ENCODE measurements at regions not wholly inside any gene's neighbourhood (a gene's known extent, or its start where the extent isn't known, plus 50 kb on each side); places are given as distances from the start of the nearest gene placed in this dataset.
"Not testable (repeated sequence)": the region's sequence is repeated elsewhere in the genome, so short reads cannot be mapped to it uniquely, and the experiment has no call there.

GRCh38 chr13:80881495-80881894 is 540.6 kb upstream of the SPRY2 start:
- no peak overlapping the region for H3K4me3 ChIP-seq (ENCODE audit: control insufficient read depth in 1 of 7, extremely low read depth in 1 of 7, insufficient read depth in 4 of 7, low read depth in 2 of 7, low read length in 6 of 7)
- no peaks in the 10 kb centered on the region for H3K27me3 ChIP-seq (replicated peaks in 2 of 5; ENCODE audit: control insufficient read depth in 4 of 5, insufficient read depth in 5 of 5, low read length in 4 of 5)
- no peak overlapping the region for H3K27ac ChIP-seq (ENCODE audit: insufficient read depth in 1 of 2, low read depth in 1 of 2, low read length in 2 of 2, poor library complexity in 1 of 2, severe bottlenecking in 2 of 2)
- no peak for DNase-seq
- ChIA-PET POLR2A (no interaction called here), CTCF (no interaction called here)
- no peaks in the 10 kb centered on the region for H3K36me3 ChIP-seq (ENCODE audit: control insufficient read depth in 4 of 4, insufficient read depth in 4 of 4, low read length in 3 of 4)
- H3K4me1 ChIP-seq (ENCODE audit: control extremely low read depth in 1 of 4, control insufficient read depth in 4 of 4, insufficient read depth in 4 of 4, low read length in 3 of 4): peaks cover 0 to 7% (median 2%) of the 10 kb centered on the region in 4 experiments
- no peaks in the 10 kb centered on the region for H3K9me3 ChIP-seq (ENCODE audit: control extremely low read depth in 1 of 5, control insufficient read depth in 4 of 5, insufficient read depth in 2 of 5, low read depth in 1 of 5, low read length in 4 of 5)

DNA sequence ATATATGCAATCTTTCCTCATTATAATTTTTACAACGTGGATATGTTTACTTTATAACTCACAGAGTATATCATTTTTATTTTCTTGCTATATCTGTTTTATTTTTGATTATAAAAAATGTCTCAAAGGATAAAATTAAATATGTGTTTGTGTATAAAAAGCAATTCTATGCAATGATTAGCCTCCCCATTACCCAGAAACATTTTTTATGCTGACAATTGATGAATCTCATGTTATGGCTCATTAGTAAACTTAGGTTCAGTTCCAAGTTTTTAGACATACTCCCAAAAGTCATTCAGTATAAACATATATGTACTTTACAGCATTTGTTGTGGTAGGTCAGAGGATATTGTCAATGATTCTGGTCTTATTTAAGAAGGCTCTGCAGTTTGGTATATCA is 540.1 kb upstream of the SPRY2 start:
- no peak for DNase-seq
- no peaks in the 10 kb centered on the region for H3K36me3 ChIP-seq (ENCODE audit: control insufficient read depth in 4 of 4, insufficient read depth in 4 of 4, low read length in 3 of 4)
- H3K27ac ChIP-seq (ENCODE audit: insufficient read depth in 1 of 2, low read depth in 1 of 2, low read length in 2 of 2, poor library complexity in 1 of 2, severe bottlenecking in 2 of 2): no peak overlapping the region
- H3K4me3 ChIP-seq (ENCODE audit: control insufficient read depth in 1 of 7, extremely low read depth in 1 of 7, insufficient read depth in 4 of 7, low read depth in 2 of 7, low read length in 6 of 7): no peak overlapping the region
- peaks cover 0 to 7% (median 2%) of the 10 kb centered on the region in 4 experiments for H3K4me1 ChIP-seq (ENCODE audit: control extremely low read depth in 1 of 4, control insufficient read depth in 4 of 4, insufficient read depth in 4 of 4, low read length in 3 of 4)
- POLR2A ChIA-PET: no interaction called here
- no CpG with 5 or more reads among the region's 1 CpG for WGBS (ENCODE audit: insufficient coverage)
- H3K27me3 ChIP-seq (replicated peaks in 2 of 5; ENCODE audit: control insufficient read depth in 4 of 5, insufficient read depth in 5 of 5, low read length in 4 of 5): no peaks in the 10 kb centered on the region
- no peaks in the 10 kb centered on the region for H3K9me3 ChIP-seq (ENCODE audit: control extremely low read depth in 1 of 5, control insufficient read depth in 4 of 5, insufficient read depth in 2 of 5, low read depth in 1 of 5, low read length in 4 of 5)
- CTCF ChIA-PET: no interaction called here

DNA sequence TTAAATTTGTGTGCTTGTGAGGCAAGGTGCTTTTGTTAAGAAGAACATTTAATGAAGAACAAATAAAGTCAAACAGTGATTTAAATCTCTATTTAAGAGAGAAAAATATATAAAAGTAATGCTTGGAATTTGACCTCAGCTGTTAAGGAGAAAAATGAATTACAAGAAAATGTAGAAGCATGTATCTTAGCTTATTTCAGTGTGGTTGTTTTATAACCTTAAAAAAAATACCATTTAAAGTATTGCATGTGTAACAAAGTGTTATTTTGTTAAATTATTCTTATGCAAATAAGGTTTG is 537.0 kb upstream of the SPRY2 start:
- Histone ChIP-seq H3K27ac (ENCODE audit: insufficient read depth in 1 of 2, low read depth in 1 of 2, low read length in 2 of 2, poor library complexity in 1 of 2, severe bottlenecking in 2 of 2) (no peak overlapping the region), H3K4me1 (ENCODE audit: control extremely low read depth in 1 of 4, control insufficient read depth in 4 of 4, insufficient read depth in 4 of 4, low read length in 3 of 4) (peaks cover 0 to 14% (median 6%) of the 10 kb centered on the region in 4 experiments), H3K36me3 (ENCODE audit: control insufficient read depth in 4 of 4, insufficient read depth in 4 of 4, low read length in 3 of 4) (no peaks in the 10 kb centered on the region), H3K9me3 (ENCODE audit: control extremely low read depth in 1 of 5, control insufficient read depth in 4 of 5, insufficient read depth in 2 of 5, low read depth in 1 of 5, low read length in 4 of 5) (no peaks in the 10 kb centered on the region), H3K4me3 (ENCODE audit: control insufficient read depth in 1 of 7, extremely low read depth in 1 of 7, insufficient read depth in 4 of 7, low read depth in 2 of 7, low read length in 6 of 7) (no peak overlapping the region), H3K27me3 (replicated peaks in 2 of 5; ENCODE audit: control insufficient read depth in 4 of 5, insufficient read depth in 5 of 5, low read length in 4 of 5) (no peaks in the 10 kb centered on the region)
- ChIA-PET CTCF (no interaction called here), POLR2A (no interaction called here)
- no peak for DNase-seq

DNA sequence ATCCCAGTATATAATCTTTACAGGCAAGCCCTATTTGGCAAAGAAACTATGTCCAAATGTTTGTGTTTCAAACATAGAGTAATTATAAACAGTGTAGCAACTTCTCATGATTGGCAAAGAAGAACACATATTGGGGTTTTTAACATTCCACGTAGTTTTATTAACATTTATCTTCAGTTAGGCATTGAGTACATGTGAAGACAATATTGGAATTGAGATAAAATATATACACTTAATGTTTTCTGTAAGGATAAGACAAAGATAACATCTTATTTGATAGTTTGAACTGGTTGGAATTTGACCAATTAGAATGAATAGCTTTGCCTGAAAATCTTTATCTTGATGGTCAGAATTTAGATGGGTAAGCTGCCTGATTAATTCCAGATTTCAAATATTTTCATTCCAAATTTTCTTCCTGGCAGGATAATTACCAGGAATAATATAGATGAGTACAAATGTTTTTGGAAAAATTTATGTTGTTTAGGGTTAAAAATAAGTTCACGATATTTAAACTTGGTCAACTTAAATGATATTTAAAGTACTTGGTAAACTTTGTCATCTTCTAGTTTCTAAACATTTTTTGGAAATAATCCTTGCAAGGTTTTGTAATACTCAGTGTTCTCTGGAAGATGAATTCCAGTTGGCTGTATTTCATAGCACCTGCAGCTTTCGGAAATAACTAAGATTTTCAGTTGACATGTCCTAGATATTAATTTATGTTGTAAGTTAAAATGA is 536.5 kb upstream of the SPRY2 start:
- Histone ChIP-seq H3K9me3 (ENCODE audit: control extremely low read depth in 1 of 5, control insufficient read depth in 4 of 5, insufficient read depth in 2 of 5, low read depth in 1 of 5, low read length in 4 of 5) (no peaks in the 10 kb centered on the region), H3K4me1 (ENCODE audit: control extremely low read depth in 1 of 4, control insufficient read depth in 4 of 4, insufficient read depth in 4 of 4, low read length in 3 of 4) (peaks cover 0 to 12% (median 6%) of the 10 kb centered on the region in 4 experiments)

GRCh38 chr13:80873589-80873988 is 532.7 kb upstream of the SPRY2 start:
- no peak overlapping the region for H3K4me3 ChIP-seq (ENCODE audit: control insufficient read depth in 1 of 7, extremely low read depth in 1 of 7, insufficient read depth in 4 of 7, low read depth in 2 of 7, low read length in 6 of 7)
- H3K27ac ChIP-seq (ENCODE audit: insufficient read depth in 1 of 2, low read depth in 1 of 2, low read length in 2 of 2, poor library complexity in 1 of 2, severe bottlenecking in 2 of 2): no peak overlapping the region
- no peaks in the 10 kb centered on the region for H3K36me3 ChIP-seq (ENCODE audit: control insufficient read depth in 4 of 4, insufficient read depth in 4 of 4, low read length in 3 of 4)
- H3K9me3 ChIP-seq (ENCODE audit: control extremely low read depth in 1 of 5, control insufficient read depth in 4 of 5, insufficient read depth in 2 of 5, low read depth in 1 of 5, low read length in 4 of 5): no peaks in the 10 kb centered on the region
- H3K4me1 ChIP-seq (ENCODE audit: control extremely low read depth in 1 of 4, control insufficient read depth in 4 of 4, insufficient read depth in 4 of 4, low read length in 3 of 4): peaks cover 0 to 7% (median 4%) of the 10 kb centered on the region in 4 experiments
- POLR2A ChIA-PET: no interaction called here
- DNase-seq: peak; percentile 77 to 96 (median 94)
- 0% methylated on average over 1 of the region's 1 CpG for WGBS (ENCODE audit: insufficient coverage)
- H3K27me3 ChIP-seq (replicated peaks in 2 of 5; ENCODE audit: control insufficient read depth in 4 of 5, insufficient read depth in 5 of 5, low read length in 4 of 5): no peaks in the 10 kb centered on the region
- CTCF ChIA-PET: no interaction called here

More for the DNA sequence above, 536.5 kb upstream of the SPRY2 start:
- no peaks in the 10 kb centered on the region for H3K27me3 ChIP-seq (replicated peaks in 2 of 5; ENCODE audit: control insufficient read depth in 4 of 5, insufficient read depth in 5 of 5, low read length in 4 of 5)
- no peak overlapping the region for H3K4me3 ChIP-seq (ENCODE audit: control insufficient read depth in 1 of 7, extremely low read depth in 1 of 7, insufficient read depth in 4 of 7, low read depth in 2 of 7, low read length in 6 of 7)
- CTCF ChIA-PET: no interaction called here
- no peak overlapping the region for H3K27ac ChIP-seq (ENCODE audit: insufficient read depth in 1 of 2, low read depth in 1 of 2, low read length in 2 of 2, poor library complexity in 1 of 2, severe bottlenecking in 2 of 2)
- no peaks in the 10 kb centered on the region for H3K36me3 ChIP-seq (ENCODE audit: control insufficient read depth in 4 of 4, insufficient read depth in 4 of 4, low read length in 3 of 4)
- POLR2A ChIA-PET: no interaction called here
- no peak for DNase-seq
- WGBS (ENCODE audit: insufficient coverage): 100% methylated on average over 1 of the region's 3 CpGs

- H3K9me3 ChIP-seq (ENCODE audit: control extremely low read depth in 1 of 5, control insufficient read depth in 4 of 5, insufficient read depth in 2 of 5, low read depth in 1 of 5, low read length in 4 of 5); H3K36me3 ChIP-seq (ENCODE audit: control insufficient read depth in 4 of 4, insufficient read depth in 4 of 4, low read length in 3 of 4); H3K4me1 ChIP-seq (ENCODE audit: control extremely low read depth in 1 of 4, control insufficient read depth in 4 of 4, insufficient read depth in 4 of 4, low read length in 3 of 4); DNase-seq; CTCF ChIA-PET; H3K27me3 ChIP-seq (replicated peaks in 2 of 5; ENCODE audit: control insufficient read depth in 4 of 5, insufficient read depth in 5 of 5, low read length in 4 of 5); POLR2A ChIA-PET; H3K27ac ChIP-seq (ENCODE audit: insufficient read depth in 1 of 2, low read depth in 1 of 2, low read length in 2 of 2, poor library complexity in 1 of 2, severe bottlenecking in 2 of 2); H3K4me3 ChIP-seq (ENCODE audit: control insufficient read depth in 1 of 7, extremely low read depth in 1 of 7, insufficient read depth in 4 of 7, low read depth in 2 of 7, low read length in 6 of 7): not testable (repeated sequence)
- WGBS (ENCODE audit: insufficient coverage): 100% methylated on average over 3 of the region's 7 CpGs
Measured at GRCh38 chr13:80871971-80872370, 531.0 kb upstream of the SPRY2 start.

DNA sequence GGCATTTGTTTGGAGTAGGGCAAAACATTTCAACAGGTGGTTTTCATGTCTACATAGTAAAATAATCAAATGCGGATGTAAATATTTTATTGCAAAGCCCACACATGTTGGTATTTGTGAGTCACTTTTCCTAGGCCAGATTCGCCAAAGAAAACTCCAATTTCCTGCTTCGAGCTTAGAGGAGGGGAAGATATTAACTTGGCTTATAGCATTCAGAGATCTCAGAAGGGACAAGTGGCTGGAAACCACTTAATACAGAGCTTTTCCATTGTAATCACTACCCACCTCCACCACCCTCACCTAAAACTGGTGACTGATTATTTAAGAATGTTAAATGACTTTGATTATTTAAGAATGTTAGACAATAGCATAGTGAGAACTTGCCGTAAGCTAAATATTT is 530.6 kb upstream of the SPRY2 start:
- no peaks in the 10 kb centered on the region for H3K9me3 ChIP-seq (ENCODE audit: control extremely low read depth in 1 of 5, control insufficient read depth in 4 of 5, insufficient read depth in 2 of 5, low read depth in 1 of 5, low read length in 4 of 5)
- H3K36me3 ChIP-seq (ENCODE audit: control insufficient read depth in 4 of 4, insufficient read depth in 4 of 4, low read length in 3 of 4): no peaks in the 10 kb centered on the region
- DNase-seq: no peak
- no peaks in the 10 kb centered on the region for H3K27me3 ChIP-seq (replicated peaks in 2 of 5; ENCODE audit: control insufficient read depth in 4 of 5, insufficient read depth in 5 of 5, low read length in 4 of 5)
- ChIA-PET POLR2A (no interaction called here), CTCF (no interaction called here)
- no peak overlapping the region for H3K27ac ChIP-seq (ENCODE audit: insufficient read depth in 1 of 2, low read depth in 1 of 2, low read length in 2 of 2, poor library complexity in 1 of 2, severe bottlenecking in 2 of 2)
- 100% methylated on average over 1 of the region's 4 CpGs for WGBS (ENCODE audit: insufficient coverage)
- no peak overlapping the region for H3K4me3 ChIP-seq (ENCODE audit: control insufficient read depth in 1 of 7, extremely low read depth in 1 of 7, insufficient read depth in 4 of 7, low read depth in 2 of 7, low read length in 6 of 7)
- H3K4me1 ChIP-seq (ENCODE audit: control extremely low read depth in 1 of 4, control insufficient read depth in 4 of 4, insufficient read depth in 4 of 4, low read length in 3 of 4): peaks cover 0 to 7% (median 4%) of the 10 kb centered on the region in 4 experiments

Data from common myeloid progenitor, CD34-positive (primary cell).